ENCODE measurements at regions not wholly inside any gene's neighbourhood (a gene's known extent, or its start where the extent isn't known, plus 50 kb on each side); places are given as distances from the start of the nearest gene placed in this dataset.

GRCh38 chr22:49348631-49349030 lies 479.0 kb downstream of the BRD1 start:
- no peak overlapping the region for H3K4me3 ChIP-seq (ENCODE audit: low read length)
- H4K20me1 ChIP-seq (ENCODE audit: low read length), result no peaks in the 10 kb centered on the region
- no peak overlapping the region for H3K4me2 ChIP-seq (ENCODE audit: low read length)
- intact Hi-C loops (cut with micrococcal nuclease), result no loop called here
- H3F3A ChIP-seq (ENCODE audit: low read length, unreplicated experiment), result no peaks in the 10 kb centered on the region
- H3K9me2 ChIP-seq (replicated peaks; ENCODE audit: low read length), result no peaks in the 10 kb centered on the region
- no peaks in the 10 kb centered on the region for H3K36me3 ChIP-seq (ENCODE audit: low read depth, low read length)
- no peak overlapping the region for H3K9ac ChIP-seq (ENCODE audit: low read length)
- ATAC-seq, result no peak
- BruUV-seq (replicated peaks), result no TSS peak
- H3K9me3 ChIP-seq (ENCODE audit: low read length), result no peaks in the 10 kb centered on the region
- DNase-seq, result no peak
- no peaks in the 10 kb centered on the region for H3K4me1 ChIP-seq (ENCODE audit: insufficient read depth, low read length)
- ChIA-PET CTCF (no interaction called here), POLR2A (ENCODE audit: unreplicated experiment) (no interaction called here)
- H3K27ac ChIP-seq (ENCODE audit: low read length), result no peak overlapping the region
- no peak overlapping the region for H2AFZ ChIP-seq (ENCODE audit: low read length)
- H3K79me2 ChIP-seq (ENCODE audit: low read length), result no peaks in the 10 kb centered on the region
- TF ChIP-seq, protein P1, sequence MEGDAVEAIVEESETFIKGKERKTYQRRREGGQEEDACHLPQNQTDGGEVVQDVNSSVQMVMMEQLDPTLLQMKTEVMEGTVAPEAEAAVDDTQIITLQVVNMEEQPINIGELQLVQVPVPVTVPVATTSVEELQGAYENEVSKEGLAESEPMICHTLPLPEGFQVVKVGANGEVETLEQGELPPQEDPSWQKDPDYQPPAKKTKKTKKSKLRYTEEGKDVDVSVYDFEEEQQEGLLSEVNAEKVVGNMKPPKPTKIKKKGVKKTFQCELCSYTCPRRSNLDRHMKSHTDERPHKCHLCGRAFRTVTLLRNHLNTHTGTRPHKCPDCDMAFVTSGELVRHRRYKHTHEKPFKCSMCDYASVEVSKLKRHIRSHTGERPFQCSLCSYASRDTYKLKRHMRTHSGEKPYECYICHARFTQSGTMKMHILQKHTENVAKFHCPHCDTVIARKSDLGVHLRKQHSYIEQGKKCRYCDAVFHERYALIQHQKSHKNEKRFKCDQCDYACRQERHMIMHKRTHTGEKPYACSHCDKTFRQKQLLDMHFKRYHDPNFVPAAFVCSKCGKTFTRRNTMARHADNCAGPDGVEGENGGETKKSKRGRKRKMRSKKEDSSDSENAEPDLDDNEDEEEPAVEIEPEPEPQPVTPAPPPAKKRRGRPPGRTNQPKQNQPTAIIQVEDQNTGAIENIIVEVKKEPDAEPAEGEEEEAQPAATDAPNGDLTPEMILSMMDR (conservative IDR thresholded peaks at IDR 0.05; ENCODE audit: low read depth, low read length), result no peak
- TF ChIP-seq EZH2 (IDR thresholded peaks at IDR 0.05; ENCODE audit: low read length, unreplicated experiment) (no peak), EZH2phosphoT487 (IDR thresholded peaks at IDR 0.05; ENCODE audit: borderline replicate concordance, low read length) (no peak)
- H3K27me3 ChIP-seq (ENCODE audit: low read length), result peaks cover 79% of the 10 kb centered on the region

GRCh38 chr22:49347376-49347775 lies 480.3 kb downstream of the BRD1 start:
- Histone ChIP-seq H3K4me1 (ENCODE audit: insufficient read depth, low read length) (no peaks in the 10 kb centered on the region), H3K4me2 (ENCODE audit: low read length) (no peak overlapping the region), H3K79me2 (ENCODE audit: low read length) (no peaks in the 10 kb centered on the region), H3K36me3 (ENCODE audit: low read depth, low read length) (no peaks in the 10 kb centered on the region), H2AFZ (ENCODE audit: low read length) (no peak overlapping the region), H3K27ac (ENCODE audit: low read length) (no peak overlapping the region), H3K27me3 (ENCODE audit: low read length) (peaks cover 67% of the 10 kb centered on the region), H3K9me3 (ENCODE audit: low read length) (no peaks in the 10 kb centered on the region), H3F3A (ENCODE audit: low read length, unreplicated experiment) (no peaks in the 10 kb centered on the region), H3K9me2 (replicated peaks; ENCODE audit: low read length) (no peaks in the 10 kb centered on the region), H3K4me3 (ENCODE audit: low read length) (no peak overlapping the region), H3K9ac (ENCODE audit: low read length) (no peak overlapping the region), H4K20me1 (ENCODE audit: low read length) (no peaks in the 10 kb centered on the region)
- DNase-seq (no peak), ATAC-seq (no peak)
- ChIA-PET POLR2A (ENCODE audit: unreplicated experiment) (no interaction called here), CTCF (no interaction called here)
- intact Hi-C loops (cut with micrococcal nuclease), result no loop called here
- TF ChIP-seq, protein P1 (conservative IDR thresholded peaks at IDR 0.05; ENCODE audit: low read depth, low read length), result no peak
- TF ChIP-seq EZH2 (IDR thresholded peaks at IDR 0.05; ENCODE audit: low read length, unreplicated experiment) (no peak), EZH2phosphoT487 (IDR thresholded peaks at IDR 0.05; ENCODE audit: borderline replicate concordance, low read length) (no peak)
- no TSS peak for BruUV-seq (replicated peaks)

- CTCF ChIA-PET, result no interaction called here
Observed at GRCh38 chr22:49345896-49346295, 481.8 kb downstream of the BRD1 start.

More at GRCh38 chr22:49345896-49346295, 481.8 kb downstream of the BRD1 start:
- no peaks in the 10 kb centered on the region for H3K4me1 ChIP-seq (ENCODE audit: insufficient read depth, low read length)
- H3K79me2 ChIP-seq (ENCODE audit: low read length), result no peaks in the 10 kb centered on the region
- H3K27me3 ChIP-seq (ENCODE audit: low read length), result peaks cover 58% of the 10 kb centered on the region
- no peaks in the 10 kb centered on the region for H3K9me2 ChIP-seq (replicated peaks; ENCODE audit: low read length)
- no peak overlapping the region for H2AFZ ChIP-seq (ENCODE audit: low read length)
- no TSS peak for BruUV-seq (replicated peaks)
- no peaks in the 10 kb centered on the region for H3K36me3 ChIP-seq (ENCODE audit: low read depth, low read length)
- no peak for ATAC-seq
- H4K20me1 ChIP-seq (ENCODE audit: low read length), result no peaks in the 10 kb centered on the region
- no peak overlapping the region for H3K27ac ChIP-seq (ENCODE audit: low read length)
- H3K9ac ChIP-seq (ENCODE audit: low read length), result no peak overlapping the region
- TF ChIP-seq, protein P1 (conservative IDR thresholded peaks at IDR 0.05; ENCODE audit: low read depth, low read length), result no peak
- TF ChIP-seq EZH2 (IDR thresholded peaks at IDR 0.05; ENCODE audit: low read length, unreplicated experiment), result no peak
- no peak for TF ChIP-seq EZH2phosphoT487 (IDR thresholded peaks at IDR 0.05; ENCODE audit: borderline replicate concordance, low read length)
- H3K4me3 ChIP-seq (ENCODE audit: low read length), result no peak overlapping the region
- H3K9me3 ChIP-seq (ENCODE audit: low read length), result no peaks in the 10 kb centered on the region
- POLR2A ChIA-PET (ENCODE audit: unreplicated experiment), result no interaction called here
- intact Hi-C loops (cut with micrococcal nuclease), result no loop called here
- H3K4me2 ChIP-seq (ENCODE audit: low read length), result no peak overlapping the region
- no peak for DNase-seq
- H3F3A ChIP-seq (ENCODE audit: low read length, unreplicated experiment), result no peaks in the 10 kb centered on the region

Data from PC-3 (cell line).